ENCODE measurements at regions not wholly inside any gene's neighbourhood (a gene's known extent, or its start where the extent isn't known, plus 50 kb on each side); places are given as distances from the start of the nearest gene placed in this dataset.

- peak; percentile 41 for DNase-seq (ENCODE audit: low read depth)
- H3K27ac ChIP-seq (ENCODE audit: low read depth, low read length), result no peak overlapping the region
Measured at GRCh38 chr18:75581336-75582131, 154.0 kb upstream of the SMIM21 start.

GRCh38 chr18:75574187-75574586, 146.7 kb upstream of the SMIM21 start:
- FAIRE-seq, result no peak
- no peaks in the 10 kb centered on the region for H3K79me2 ChIP-seq (ENCODE audit: insufficient read depth, low read length)

More at GRCh38 chr18:75581336-75582131, 154.0 kb upstream of the SMIM21 start:
- Histone ChIP-seq H3K36me3 (ENCODE audit: insufficient read depth, low read length) (no peaks in the 10 kb centered on the region), H3K27me3 (ENCODE audit: insufficient read depth, low read length) (peaks cover 6% of the 10 kb centered on the region), H2AFZ (ENCODE audit: low read depth, low read length) (no peak overlapping the region), H3K9ac (ENCODE audit: low read length) (no peak overlapping the region), H3K4me2 (ENCODE audit: low read length) (peak overlapping the region; percentile 41), H3K9me3 (ENCODE audit: insufficient read depth, low read depth, low read length) (no peaks in the 10 kb centered on the region), H3K4me3 (ENCODE audit: insufficient read depth, low read depth, low read length) (no peak overlapping the region), H4K20me1 (ENCODE audit: insufficient read depth, low read length) (no peaks in the 10 kb centered on the region), H3K79me2 (ENCODE audit: insufficient read depth, low read length) (no peaks in the 10 kb centered on the region), H3K4me1 (ENCODE audit: insufficient read depth, low read length) (peaks cover 10% of the 10 kb centered on the region)
- Mint-ChIP-seq H3K9me3 (ENCODE audit: unreplicated experiment) (no peaks in the 10 kb centered on the region), H3K4me3 (ENCODE audit: unreplicated experiment) (no peak overlapping the region), H3K36me3 (ENCODE audit: low read depth, unreplicated experiment) (no peaks in the 10 kb centered on the region), H3K4me1 (ENCODE audit: low read depth, unreplicated experiment) (no peaks in the 10 kb centered on the region), H3K27ac (ENCODE audit: unreplicated experiment) (no peak overlapping the region), H3K27me3 (ENCODE audit: low read depth, unreplicated experiment) (peaks cover 6% of the 10 kb centered on the region)
- TF ChIP-seq, protein P1, sequence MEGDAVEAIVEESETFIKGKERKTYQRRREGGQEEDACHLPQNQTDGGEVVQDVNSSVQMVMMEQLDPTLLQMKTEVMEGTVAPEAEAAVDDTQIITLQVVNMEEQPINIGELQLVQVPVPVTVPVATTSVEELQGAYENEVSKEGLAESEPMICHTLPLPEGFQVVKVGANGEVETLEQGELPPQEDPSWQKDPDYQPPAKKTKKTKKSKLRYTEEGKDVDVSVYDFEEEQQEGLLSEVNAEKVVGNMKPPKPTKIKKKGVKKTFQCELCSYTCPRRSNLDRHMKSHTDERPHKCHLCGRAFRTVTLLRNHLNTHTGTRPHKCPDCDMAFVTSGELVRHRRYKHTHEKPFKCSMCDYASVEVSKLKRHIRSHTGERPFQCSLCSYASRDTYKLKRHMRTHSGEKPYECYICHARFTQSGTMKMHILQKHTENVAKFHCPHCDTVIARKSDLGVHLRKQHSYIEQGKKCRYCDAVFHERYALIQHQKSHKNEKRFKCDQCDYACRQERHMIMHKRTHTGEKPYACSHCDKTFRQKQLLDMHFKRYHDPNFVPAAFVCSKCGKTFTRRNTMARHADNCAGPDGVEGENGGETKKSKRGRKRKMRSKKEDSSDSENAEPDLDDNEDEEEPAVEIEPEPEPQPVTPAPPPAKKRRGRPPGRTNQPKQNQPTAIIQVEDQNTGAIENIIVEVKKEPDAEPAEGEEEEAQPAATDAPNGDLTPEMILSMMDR (IDR thresholded peaks at IDR 0.05; ENCODE audit: insufficient read depth, low read depth, low read length), result no peak
- no peak for TF ChIP-seq EZH2 (IDR thresholded peaks at IDR 0.05; ENCODE audit: insufficient read depth, low read length)
- no peak for FAIRE-seq

More at GRCh38 chr18:75574187-75574586, 146.7 kb upstream of the SMIM21 start:
- Histone ChIP-seq H3K27ac (ENCODE audit: low read depth, low read length) (no peak overlapping the region), H3K4me3 (ENCODE audit: insufficient read depth, low read depth, low read length) (no peak overlapping the region), H3K4me2 (ENCODE audit: low read length) (no peak overlapping the region), H3K4me1 (ENCODE audit: insufficient read depth, low read length) (no peaks in the 10 kb centered on the region), H3K9ac (ENCODE audit: low read length) (no peak overlapping the region), H4K20me1 (ENCODE audit: insufficient read depth, low read length) (no peaks in the 10 kb centered on the region), H3K27me3 (ENCODE audit: insufficient read depth, low read length) (no peaks in the 10 kb centered on the region), H3K36me3 (ENCODE audit: insufficient read depth, low read length) (no peaks in the 10 kb centered on the region), H2AFZ (ENCODE audit: low read depth, low read length) (no peak overlapping the region), H3K9me3 (ENCODE audit: insufficient read depth, low read depth, low read length) (no peaks in the 10 kb centered on the region)
- Mint-ChIP-seq H3K36me3 (ENCODE audit: low read depth, unreplicated experiment) (no peaks in the 10 kb centered on the region), H3K27me3 (ENCODE audit: low read depth, unreplicated experiment) (peaks cover 4% of the 10 kb centered on the region), H3K27ac (ENCODE audit: unreplicated experiment) (no peak overlapping the region), H3K9me3 (ENCODE audit: unreplicated experiment) (peaks cover 3% of the 10 kb centered on the region), H3K4me3 (ENCODE audit: unreplicated experiment) (no peak overlapping the region), H3K4me1 (ENCODE audit: low read depth, unreplicated experiment) (peaks cover 2% of the 10 kb centered on the region)
- DNase-seq (ENCODE audit: low read depth), result peak; percentile 49
- TF ChIP-seq, protein P1 (IDR thresholded peaks at IDR 0.05; ENCODE audit: insufficient read depth, low read depth, low read length), result no peak
- no peak for TF ChIP-seq EZH2 (IDR thresholded peaks at IDR 0.05; ENCODE audit: insufficient read depth, low read length)

All from astrocyte (in vitro differentiated cells and primary cell).